Heart left ventricle (tissue), 13 donors: ENCODE measurements at regions not wholly inside any gene's neighbourhood (a gene's known extent, or its start where the extent isn't known, plus 50 kb on each side); places are given as distances from the start of the nearest gene placed in this dataset.

Experiments
- POLR2A ChIP-seq, 2 donors: fragments of 450-650 bp; IDR thresholded peaks; one replicate each; pipeline ENCODE4 v1.6.1; 2017; ENCODE audit warnings: antibody characterized with exemption in 2 of 2, mild to moderate bottlenecking in 2 of 2, moderate library complexity in 2 of 2
- TF ChIP-seq, protein P1 (sequence below), 12 donors: fragments of 200-600 bp; sonication (generic) in 4 of 12; IDR thresholded peaks; one replicate each; pipeline versions ENCODE4 v1.5.0 to v1.8.0; 2018 to 2022; ENCODE audit warnings: antibody characterized with exemption in 12 of 12, mild to moderate bottlenecking in 5 of 12
- donor health status: ischemic (EF 13 %, LVEDD 7.1; RV severe dilation, severe dysfunction).
- donor health status: DM: no; HTN: yes; CAD: no.
- donor health status: DM: no; HTN: no; CAD: no.
- donor health status: ischemic (EF 25% LVEDD 6.9; RV normal size, moderate dysfunction).
- donor health status: ischemic (EF 25% LVEDD 5.7; RV mildly dilated, moderate dysfunction).
- donor health status: ischemic (EF 35%, LVEDD 5.7; RV mildly dilated, moderate dysfunction).
- donor health status: nonischemic (EF 11% LVEDD 7.7; RV severe dilation, severe dysfunction).
- donor health status: DM: yes; HTN: yes; CAD: no.
- donor health status: PGD.
- donor health status: ischemic (EF 29% LVEDD 5.4; RV normal size, mild dysfunction).
- donor health status: nonischemic (EF 23%, LVEDD 6.1; RV moderate dilation, normal function).

DNA sequence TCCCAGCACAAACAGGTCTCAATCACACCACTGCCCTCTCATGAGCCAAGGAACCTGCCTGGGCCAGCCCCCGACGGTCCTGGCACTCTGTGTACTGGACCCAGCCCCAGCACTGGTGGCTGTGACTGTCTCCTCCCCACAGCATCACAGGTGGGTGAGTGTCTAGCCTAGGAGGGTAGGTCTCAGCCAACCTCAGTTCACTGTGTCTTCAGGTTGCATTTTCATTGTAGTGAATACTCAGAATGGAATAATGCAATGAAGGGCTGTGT, 163.4 kb upstream of the NSMCE3 start:
- TF ChIP-seq, protein P1, sequence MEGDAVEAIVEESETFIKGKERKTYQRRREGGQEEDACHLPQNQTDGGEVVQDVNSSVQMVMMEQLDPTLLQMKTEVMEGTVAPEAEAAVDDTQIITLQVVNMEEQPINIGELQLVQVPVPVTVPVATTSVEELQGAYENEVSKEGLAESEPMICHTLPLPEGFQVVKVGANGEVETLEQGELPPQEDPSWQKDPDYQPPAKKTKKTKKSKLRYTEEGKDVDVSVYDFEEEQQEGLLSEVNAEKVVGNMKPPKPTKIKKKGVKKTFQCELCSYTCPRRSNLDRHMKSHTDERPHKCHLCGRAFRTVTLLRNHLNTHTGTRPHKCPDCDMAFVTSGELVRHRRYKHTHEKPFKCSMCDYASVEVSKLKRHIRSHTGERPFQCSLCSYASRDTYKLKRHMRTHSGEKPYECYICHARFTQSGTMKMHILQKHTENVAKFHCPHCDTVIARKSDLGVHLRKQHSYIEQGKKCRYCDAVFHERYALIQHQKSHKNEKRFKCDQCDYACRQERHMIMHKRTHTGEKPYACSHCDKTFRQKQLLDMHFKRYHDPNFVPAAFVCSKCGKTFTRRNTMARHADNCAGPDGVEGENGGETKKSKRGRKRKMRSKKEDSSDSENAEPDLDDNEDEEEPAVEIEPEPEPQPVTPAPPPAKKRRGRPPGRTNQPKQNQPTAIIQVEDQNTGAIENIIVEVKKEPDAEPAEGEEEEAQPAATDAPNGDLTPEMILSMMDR (IDR thresholded peaks at IDR 0.05) = no peak
- TF ChIP-seq POLR2A (IDR thresholded peaks at IDR 0.05) = no peak
